OCI-LY7 (cell line): ENCODE measurements at regions not wholly inside any gene's neighbourhood (a gene's known extent, or its start where the extent isn't known, plus 50 kb on each side); places are given as distances from the start of the nearest gene placed in this dataset.

Source experiments
- BruUV-seq: library from RNA; stranded (reverse); fragments of 400-500 nt; replicated peaks from 2 replicates; lab custom pipeline; 2021; lab: Mats Ljungman, UMichigan
- CTCF ChIA-PET: fragments of 300-600 bp; sonication (Branson Sonifier 250); formaldehyde crosslinking; loops from one replicate; lab custom pipeline; 2022; ENCODE audit warnings: antibody characterized with exemption; ENCODE audit not compliant: unreplicated experiment; lab: Charles Lee
- POLR2A ChIA-PET: fragments of 300-600 bp; sonication (Branson Sonifier 250); formaldehyde crosslinking; loops from one replicate; lab custom pipeline; 2022; ENCODE audit warnings: antibody characterized with exemption; lab: Charles Lee
- DNase-seq: peaks from one replicate; pipeline ENCODE4 v3.0.0-alpha.2; 2015; ENCODE audit warnings: low spot score
- H2AFZ ChIP-seq: fragments of 200-600 bp; sonication (generic), shearing (Covaris generic); 2 replicates; pipeline ENCODE4 v1.6.1; 2014; ENCODE audit warnings: mild to moderate bottlenecking, antibody characterized with exemption, low read length, moderate library complexity
- H3K27ac ChIP-seq: fragments of 200-600 bp; sonication (generic); 2 replicates; pipeline ENCODE4 v1.5.1; 2014; ENCODE audit warnings: mixed run types, low read depth, mild to moderate bottlenecking, moderate library complexity, low read length, inconsistent platforms; ENCODE audit not compliant: poor library complexity, severe bottlenecking
- H3K36me3 ChIP-seq: fragments of 200-600 bp; sonication (generic); 2 replicates; pipeline ENCODE4 v1.6.1; 2014; ENCODE audit warnings: mild to moderate bottlenecking, antibody characterized with exemption, low read length, moderate library complexity, mixed read lengths; ENCODE audit not compliant: insufficient read depth
- H3K4me1 ChIP-seq: fragments of 200-600 bp; sonication (generic); 2 replicates; pipeline ENCODE4 v1.5.1; 2014; ENCODE audit warnings: mild to moderate bottlenecking, low read length; ENCODE audit not compliant: insufficient read depth, poor library complexity, severe bottlenecking
- H3K4me2 ChIP-seq: fragments of 200-600 bp; sonication (generic); 2 replicates; pipeline ENCODE4 v1.6.1; 2014; ENCODE audit warnings: mild to moderate bottlenecking, low read length
- H3K4me3 ChIP-seq: fragments of 200-600 bp; sonication (generic); 2 replicates; pipeline ENCODE4 v1.5.1; 2014; ENCODE audit warnings: mild to moderate bottlenecking, low read depth, low read length; ENCODE audit not compliant: poor library complexity, severe bottlenecking
- H3K79me2 ChIP-seq: fragments of 200-600 bp; sonication (generic); 2 replicates; pipeline ENCODE4 v1.6.1; 2016; ENCODE audit warnings: low read depth, mild to moderate bottlenecking, low read length, moderate library complexity, mixed read lengths; ENCODE audit not compliant: insufficient read depth
- H3K9me2 ChIP-seq: fragments of 200-600 bp; sonication (generic); 2 replicates; pipeline ENCODE4 v1.6.1; 2016; ENCODE audit warnings: mild to moderate bottlenecking, low read length, mixed read lengths; ENCODE audit not compliant: insufficient read depth
- H3K9me3 ChIP-seq: fragments of 200-600 bp; sonication (generic); 2 replicates; pipeline ENCODE4 v1.6.1; 2014; ENCODE audit warnings: mild to moderate bottlenecking, mixed run types, low read length, mixed read lengths
- H4K20me1 ChIP-seq: fragments of 200-600 bp; sonication (generic); 2 replicates; pipeline ENCODE4 v1.6.1; 2014; ENCODE audit warnings: mild to moderate bottlenecking, antibody characterized with exemption, low read length, moderate library complexity, mixed read lengths; ENCODE audit not compliant: insufficient read depth
- EZH2phosphoT487 ChIP-seq: fragments of 200-600 bp; sonication (generic); IDR thresholded peaks from 2 replicates; pipeline ENCODE4 v1.6.1; 2018; ENCODE audit warnings: low read depth, borderline replicate concordance, mild to moderate bottlenecking, mixed run types, antibody characterized with exemption, low read length, moderate library complexity, mixed read lengths
- intact Hi-C: fragments of 100-400 bp; cut with micrococcal nuclease; formaldehyde crosslinking; loops from one replicate; pipeline ENCODE4 v1.10.0; 2022; ENCODE audit not compliant: unreplicated experiment
- TF ChIP-seq, protein P1 (sequence below): fragments of 200-600 bp; sonication (generic); conservative IDR thresholded peaks from 2 replicates; pipeline ENCODE4 v1.5.1; 2014; ENCODE audit warnings: mild to moderate bottlenecking, antibody characterized with exemption, low read length, moderate library complexity, mixed read lengths

DNA sequence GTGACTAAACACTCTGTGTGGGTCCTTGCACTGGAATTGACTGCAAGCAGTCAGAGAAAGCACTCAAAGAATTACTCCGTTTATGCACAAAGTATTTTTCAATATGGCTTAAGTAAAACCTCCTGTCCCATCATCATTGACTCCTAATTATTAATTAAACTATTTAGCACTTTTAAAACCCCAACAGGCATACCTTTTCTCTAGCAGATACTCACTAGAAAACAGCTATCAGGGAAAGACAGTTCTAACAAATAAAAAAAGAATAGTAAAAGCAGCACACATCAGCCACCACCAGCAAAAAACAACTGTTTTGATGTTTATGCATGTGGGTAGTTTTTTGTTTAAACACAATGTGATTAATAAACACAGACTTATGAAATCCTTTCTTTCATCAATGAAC, 66.2 kb upstream of the GYPA start:
- no peaks in the 10 kb centered on the region for H4K20me1 ChIP-seq
- no peaks in the 10 kb centered on the region for H3K4me1 ChIP-seq
- DNase-seq: no peak
- no peak overlapping the region for H3K4me3 ChIP-seq
- H3K4me2 ChIP-seq: no peak overlapping the region
- intact Hi-C loops: no loop called here
- H3K79me2 ChIP-seq: no peaks in the 10 kb centered on the region
- no TSS peak for BruUV-seq
- TF ChIP-seq, protein P1, sequence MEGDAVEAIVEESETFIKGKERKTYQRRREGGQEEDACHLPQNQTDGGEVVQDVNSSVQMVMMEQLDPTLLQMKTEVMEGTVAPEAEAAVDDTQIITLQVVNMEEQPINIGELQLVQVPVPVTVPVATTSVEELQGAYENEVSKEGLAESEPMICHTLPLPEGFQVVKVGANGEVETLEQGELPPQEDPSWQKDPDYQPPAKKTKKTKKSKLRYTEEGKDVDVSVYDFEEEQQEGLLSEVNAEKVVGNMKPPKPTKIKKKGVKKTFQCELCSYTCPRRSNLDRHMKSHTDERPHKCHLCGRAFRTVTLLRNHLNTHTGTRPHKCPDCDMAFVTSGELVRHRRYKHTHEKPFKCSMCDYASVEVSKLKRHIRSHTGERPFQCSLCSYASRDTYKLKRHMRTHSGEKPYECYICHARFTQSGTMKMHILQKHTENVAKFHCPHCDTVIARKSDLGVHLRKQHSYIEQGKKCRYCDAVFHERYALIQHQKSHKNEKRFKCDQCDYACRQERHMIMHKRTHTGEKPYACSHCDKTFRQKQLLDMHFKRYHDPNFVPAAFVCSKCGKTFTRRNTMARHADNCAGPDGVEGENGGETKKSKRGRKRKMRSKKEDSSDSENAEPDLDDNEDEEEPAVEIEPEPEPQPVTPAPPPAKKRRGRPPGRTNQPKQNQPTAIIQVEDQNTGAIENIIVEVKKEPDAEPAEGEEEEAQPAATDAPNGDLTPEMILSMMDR: no peak
- TF ChIP-seq EZH2phosphoT487: no peak
- ChIA-PET POLR2A (no interaction called here), CTCF (no interaction called here)
- H2AFZ ChIP-seq: no peak overlapping the region
- H3K36me3 ChIP-seq: no peaks in the 10 kb centered on the region
- no peaks in the 10 kb centered on the region for H3K9me3 ChIP-seq
- H3K9me2 ChIP-seq: no peaks in the 10 kb centered on the region
- H3K27ac ChIP-seq: no peak overlapping the region

DNA sequence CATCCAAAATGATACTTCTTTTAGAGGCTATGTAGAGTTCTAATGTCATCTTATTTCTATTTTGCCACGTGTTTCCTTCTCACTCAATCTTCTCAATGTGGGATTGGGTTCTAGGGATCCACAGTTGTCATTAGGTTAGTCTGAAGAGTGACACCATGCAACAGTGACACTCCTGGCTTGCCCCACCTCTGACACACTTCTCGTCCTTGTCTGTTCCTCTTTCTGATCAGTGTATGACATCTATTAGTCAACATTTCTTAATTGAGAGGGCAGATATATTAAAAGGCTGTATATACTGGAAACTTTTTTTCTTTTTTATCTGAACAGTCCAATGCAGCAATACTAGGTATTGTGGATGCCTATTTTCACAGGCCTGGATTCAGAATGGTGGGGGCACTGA, 67.6 kb upstream of the GYPA start:
- Histone ChIP-seq H3K27ac (no peak overlapping the region), H3K36me3 (no peaks in the 10 kb centered on the region), H3K79me2 (no peaks in the 10 kb centered on the region), H3K4me2 (no peak overlapping the region), H3K4me3 (no peak overlapping the region), H3K9me3 (no peaks in the 10 kb centered on the region), H2AFZ (no peak overlapping the region), H4K20me1 (no peaks in the 10 kb centered on the region), H3K4me1 (no peaks in the 10 kb centered on the region), H3K9me2 (no peaks in the 10 kb centered on the region)
- DNase-seq: no peak
- intact Hi-C loops: no loop called here
- ChIA-PET POLR2A (no interaction called here), CTCF (no interaction called here)
- no peak for TF ChIP-seq EZH2phosphoT487
- TF ChIP-seq, protein P1: no peak
- no TSS peak for BruUV-seq

DNA sequence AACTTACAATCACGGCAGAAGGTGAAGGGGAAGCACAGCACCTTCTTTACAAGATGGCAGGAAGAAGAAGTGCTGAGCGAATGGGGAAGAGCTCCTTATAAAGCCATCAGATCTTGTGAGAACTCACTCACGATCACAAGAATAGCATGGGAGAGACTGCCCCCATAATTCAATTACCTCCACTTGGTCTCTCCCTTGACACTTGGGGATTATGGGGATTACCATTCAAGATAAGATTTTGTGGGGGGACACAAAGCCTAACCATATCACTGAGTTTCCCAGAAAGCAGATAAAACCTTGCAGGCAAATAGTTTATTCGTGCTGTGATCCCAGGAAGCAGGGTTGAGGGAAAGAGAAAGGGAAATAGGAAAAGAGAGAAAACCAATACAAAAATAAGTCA, 69.0 kb upstream of the GYPA start:
- TF ChIP-seq EZH2phosphoT487: no peak
- TF ChIP-seq, protein P1: no peak
- Histone ChIP-seq H4K20me1 (no peaks in the 10 kb centered on the region), H2AFZ (no peak overlapping the region), H3K4me3 (no peak overlapping the region), H3K79me2 (no peaks in the 10 kb centered on the region), H3K9me2 (no peaks in the 10 kb centered on the region), H3K27ac (no peak overlapping the region), H3K4me1 (no peaks in the 10 kb centered on the region), H3K36me3 (no peaks in the 10 kb centered on the region), H3K4me2 (no peak overlapping the region), H3K9me3 (no peaks in the 10 kb centered on the region)
- ChIA-PET POLR2A (no interaction called here), CTCF (no interaction called here)
- intact Hi-C loops: no loop called here
- DNase-seq: no peak
- no TSS peak for BruUV-seq
